HUES64 (cell line): ENCODE measurements at regions not wholly inside any gene's neighbourhood (a gene's known extent, or its start where the extent isn't known, plus 50 kb on each side); places are given as distances from the start of the nearest gene placed in this dataset.

ENCODE experiments used
- H3K27ac ChIP-seq: 2 replicates; pipeline ENCODE4 v1.7.0; 2013; ENCODE audit warnings: low read depth, low read length, inconsistent platforms
- H3K27me3 ChIP-seq: 2 replicates; pipeline ENCODE4 v1.6.1; 2013; ENCODE audit warnings: mild to moderate bottlenecking, low read length; ENCODE audit not compliant: insufficient read depth
- H3K36me3 ChIP-seq: 2 replicates; pipeline ENCODE4 v1.6.1; 2013; ENCODE audit warnings: mild to moderate bottlenecking, low read length; ENCODE audit not compliant: insufficient read depth
- H3K4me1 ChIP-seq: 2 replicates; pipeline ENCODE4 v1.6.1; 2013; ENCODE audit warnings: mild to moderate bottlenecking, low read length, moderate library complexity; ENCODE audit not compliant: insufficient read depth
- H3K4me3 ChIP-seq: 2 replicates; pipeline ENCODE4 v1.5.1; 2013; ENCODE audit warnings: mild to moderate bottlenecking, low read length, moderate library complexity
- H3K9ac ChIP-seq: 2 replicates; pipeline ENCODE4 v1.6.1; 2013; ENCODE audit warnings: mild to moderate bottlenecking, low read depth, low read length
- H3K9me3 ChIP-seq: 2 replicates; pipeline ENCODE4 v1.6.1; 2013; ENCODE audit warnings: low read depth, low read length; ENCODE audit not compliant: insufficient read depth
- WGBS: fragments of 150-250, 120-280 bp; methylation state at CpG from one replicate; pipeline ENCODE4 v1.1.7; 2013; ENCODE audit warnings: missing lambda C conversion rate; 5-methylcytosine and 5-hydroxymethylcytosine counted together

DNA sequence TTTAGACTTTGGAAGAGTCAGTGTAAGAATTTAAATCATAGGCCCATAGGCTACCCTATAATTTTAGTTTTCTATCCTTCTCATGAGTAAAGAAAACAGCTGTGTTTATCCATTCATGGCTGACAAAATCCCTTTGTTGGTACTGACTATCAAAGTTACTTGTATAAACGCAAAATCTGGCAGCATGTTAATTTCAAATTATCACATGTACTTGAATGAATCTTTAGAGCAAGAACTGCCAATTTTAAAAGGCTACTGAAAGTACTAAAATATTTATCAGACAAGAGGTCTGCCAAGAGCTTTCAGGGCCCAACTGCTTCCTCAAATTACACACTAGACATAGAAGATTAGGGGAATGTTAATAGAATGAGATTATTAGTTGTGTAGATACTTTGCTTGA lies 66.6 kb downstream of the MYL12B start:
- Histone ChIP-seq H3K27ac (no peak overlapping the region), H3K9me3 (no peaks in the 10 kb centered on the region), H3K4me1 (peaks cover 17% of the 10 kb centered on the region), H3K27me3 (no peaks in the 10 kb centered on the region), H3K4me3 (no peak overlapping the region), H3K36me3 (no peaks in the 10 kb centered on the region), H3K9ac (no peak overlapping the region)
- 100% methylated on average over 1 of the region's 1 CpG for WGBS

DNA sequence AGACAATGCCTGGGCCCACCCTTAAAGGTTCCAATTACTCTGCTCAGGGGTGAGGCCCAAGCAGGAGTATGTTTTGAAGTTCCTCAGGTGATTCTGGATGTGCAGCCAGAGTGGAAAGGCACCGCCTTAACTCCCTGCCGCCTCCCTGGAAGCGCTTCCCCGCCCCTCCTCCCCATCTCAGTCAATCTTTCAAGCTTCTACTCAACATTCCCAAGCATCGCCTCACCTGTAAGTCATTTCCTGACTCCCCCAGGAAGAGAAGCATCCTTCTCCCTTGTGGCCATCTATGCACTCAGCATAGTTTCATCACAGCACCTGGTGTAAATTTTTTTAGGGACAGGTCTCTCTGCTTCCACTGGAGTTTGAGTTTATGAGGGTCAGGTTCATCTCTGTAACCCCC lies 67.5 kb downstream of the MYL12B start:
- Histone ChIP-seq H3K27me3 (no peaks in the 10 kb centered on the region), H3K9me3 (no peaks in the 10 kb centered on the region), H3K27ac (no peak overlapping the region), H3K36me3 (no peaks in the 10 kb centered on the region), H3K4me3 (no peak overlapping the region), H3K4me1 (peaks cover 12% of the 10 kb centered on the region), H3K9ac (no peak overlapping the region)
- 85% methylated on average over 5 of the region's 5 CpGs for WGBS

DNA sequence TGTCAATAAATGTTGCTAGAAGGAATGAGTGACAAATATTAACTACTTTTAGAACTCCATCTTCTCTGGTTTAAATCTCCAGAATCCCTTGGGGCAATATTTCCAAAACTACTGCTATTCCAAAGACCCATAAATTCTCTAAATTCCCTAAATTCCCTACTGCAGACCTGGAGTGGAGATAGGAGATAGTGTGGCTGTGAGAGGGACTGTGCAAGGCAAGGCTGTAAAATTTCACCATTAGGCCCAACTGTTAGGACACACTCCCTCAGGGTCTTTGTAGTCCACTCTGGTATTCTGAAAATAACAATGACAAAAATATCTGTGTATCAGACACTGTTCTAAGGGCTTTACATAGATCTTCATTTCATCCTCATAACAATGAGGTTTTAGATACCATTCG lies 67.9 kb downstream of the MYL12B start:
- Histone ChIP-seq H3K27me3 (no peaks in the 10 kb centered on the region), H3K27ac (no peak overlapping the region), H3K36me3 (no peaks in the 10 kb centered on the region), H3K4me3 (no peak overlapping the region), H3K9ac (no peak overlapping the region), H3K4me1 (peaks cover 12% of the 10 kb centered on the region), H3K9me3 (no peaks in the 10 kb centered on the region)
- 100% methylated on average over 1 of the region's 1 CpG for WGBS

DNA sequence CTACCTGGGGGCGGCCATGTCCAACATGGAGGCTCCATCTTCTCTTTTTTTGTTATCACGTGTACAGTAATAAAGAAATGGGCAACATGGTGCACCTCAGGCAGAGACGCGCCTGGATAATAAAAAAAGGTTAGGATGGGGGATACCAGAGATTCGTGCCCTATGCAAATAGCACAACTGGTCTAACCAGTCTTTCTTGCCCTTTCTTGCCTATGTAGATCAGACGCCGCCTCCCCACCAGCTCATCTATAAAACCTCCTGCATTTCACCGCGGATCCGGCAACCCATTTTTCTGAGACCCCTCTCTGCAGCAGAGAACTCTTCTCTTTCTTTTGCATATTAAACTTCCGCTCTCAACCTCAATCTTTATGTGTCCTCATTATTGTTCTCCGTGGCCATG lies 68.7 kb downstream of the MYL12B start:
- no peak overlapping the region for H3K27ac ChIP-seq
- H3K9me3 ChIP-seq, result no peaks in the 10 kb centered on the region
- no peaks in the 10 kb centered on the region for H3K36me3 ChIP-seq
- peaks cover 12% of the 10 kb centered on the region for H3K4me1 ChIP-seq
- no peaks in the 10 kb centered on the region for H3K27me3 ChIP-seq
- H3K4me3 ChIP-seq, result no peak overlapping the region
- WGBS, result 87% methylated on average over 12 of the region's 12 CpGs
- no peak overlapping the region for H3K9ac ChIP-seq

DNA sequence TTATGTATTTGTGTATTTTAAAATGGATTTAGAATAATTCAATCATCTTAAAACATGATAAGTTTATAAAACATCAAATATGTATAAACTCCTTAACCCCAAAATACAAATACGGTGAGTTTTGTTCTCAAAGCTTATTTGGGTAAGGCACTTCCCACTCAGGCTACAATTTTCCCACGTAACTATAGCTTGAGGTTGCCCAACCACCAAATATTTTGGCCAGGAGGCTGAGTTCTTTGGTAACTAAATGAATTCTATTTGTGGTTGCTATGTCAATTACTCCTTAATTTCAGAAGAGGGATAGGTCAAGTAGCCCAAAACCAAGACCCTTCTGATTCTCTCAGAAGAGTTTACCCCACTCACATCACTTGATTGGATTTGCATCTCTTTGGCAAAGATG lies 70.4 kb downstream of the MYL12B start:
- H3K27ac ChIP-seq, result peak overlapping the region; percentile 93
- H3K9ac ChIP-seq, result no peak overlapping the region
- H3K9me3 ChIP-seq, result no peaks in the 10 kb centered on the region
- no peak overlapping the region for H3K4me3 ChIP-seq
- H3K36me3 ChIP-seq, result no peaks in the 10 kb centered on the region
- WGBS, result 96% methylated on average over 2 of the region's 2 CpGs
- H3K4me1 ChIP-seq, result peaks cover 12% of the 10 kb centered on the region
- H3K27me3 ChIP-seq, result no peaks in the 10 kb centered on the region

DNA sequence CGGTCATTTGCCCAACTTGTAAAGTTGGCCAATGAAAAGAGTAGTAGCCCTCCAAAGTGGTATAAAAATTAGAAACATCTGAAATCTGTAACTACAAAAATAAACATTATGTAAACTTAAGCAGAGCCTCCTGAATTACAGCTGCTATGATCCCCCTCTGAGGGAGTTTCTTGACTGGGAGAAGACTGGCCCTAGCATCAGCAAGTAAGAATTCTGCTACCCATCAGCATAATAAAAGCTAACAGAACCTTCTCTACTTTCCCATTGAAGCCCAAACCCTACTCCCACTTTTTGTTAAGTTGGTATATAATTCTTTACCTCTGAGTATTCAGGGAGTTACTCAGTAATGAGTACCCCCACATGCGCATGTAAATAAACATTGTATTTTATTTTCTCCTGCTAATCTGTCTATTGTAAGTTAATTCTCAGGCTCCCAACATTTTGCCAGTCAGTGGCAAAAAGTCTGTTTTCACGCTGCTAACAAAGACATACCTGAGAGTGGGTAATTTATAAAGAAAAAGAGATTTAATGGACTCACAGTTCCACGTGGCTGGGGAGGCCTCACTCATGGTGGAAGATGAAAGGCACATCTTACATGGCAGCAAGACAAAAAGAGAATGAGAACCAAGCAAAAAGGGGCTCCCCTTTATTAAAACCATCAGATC lies 71.3 kb downstream of the MYL12B start:
- H3K27ac ChIP-seq, result peak overlapping the region; percentile 93

DNA sequence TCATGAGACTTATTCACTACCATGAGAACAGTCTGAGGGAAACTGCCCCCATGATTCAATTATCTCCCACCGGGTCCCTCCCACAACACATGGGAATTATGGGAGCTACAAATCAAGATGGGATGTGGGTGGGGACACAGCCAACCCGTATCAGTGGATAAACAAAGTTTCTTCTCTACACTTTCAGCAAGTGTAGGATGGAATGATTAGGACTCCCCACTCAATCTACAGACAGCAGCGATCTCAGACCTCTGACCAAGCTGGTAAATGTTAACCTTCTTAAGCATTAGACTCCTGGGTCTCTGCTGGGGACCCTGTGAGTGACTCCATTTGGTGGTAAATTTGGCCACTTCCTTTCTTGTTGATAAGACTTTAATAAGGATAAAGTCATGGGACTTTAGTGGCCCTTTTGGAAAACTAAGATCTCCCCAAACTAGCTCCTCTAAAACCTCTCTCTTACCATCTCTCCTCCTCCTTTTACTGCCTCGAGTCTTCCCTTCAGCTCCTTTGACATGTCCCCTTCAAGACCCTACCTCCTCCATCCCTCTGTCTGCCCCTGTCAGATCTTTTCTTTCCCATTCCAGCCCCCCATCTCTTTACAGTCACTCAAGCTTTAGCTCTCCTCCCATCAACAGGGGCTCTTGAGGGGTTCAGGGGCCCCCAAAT lies 71.9 kb downstream of the MYL12B start:
- no peaks in the 10 kb centered on the region for H3K27me3 ChIP-seq
- no peaks in the 10 kb centered on the region for H3K9me3 ChIP-seq
- H3K9ac ChIP-seq, result no peak overlapping the region
- no peak overlapping the region for H3K4me3 ChIP-seq
- no peaks in the 10 kb centered on the region for H3K36me3 ChIP-seq
- H3K27ac ChIP-seq, result peak overlapping the region; percentile 93; the same call in 1 of the 2 replicates
- H3K4me1 ChIP-seq, result peaks cover 12% of the 10 kb centered on the region
- 82% methylated on average over 3 of the region's 4 CpGs for WGBS

More for the DNA sequence above, 71.3 kb downstream of the MYL12B start:
- WGBS, result 55% methylated on average over 4 of the region's 4 CpGs
- H3K9ac ChIP-seq, result no peak overlapping the region
- H3K4me1 ChIP-seq, result peaks cover 12% of the 10 kb centered on the region
- H3K9me3 ChIP-seq, result no peaks in the 10 kb centered on the region
- H3K27me3 ChIP-seq, result no peaks in the 10 kb centered on the region
- no peak overlapping the region for H3K4me3 ChIP-seq
- H3K36me3 ChIP-seq, result no peaks in the 10 kb centered on the region

DNA sequence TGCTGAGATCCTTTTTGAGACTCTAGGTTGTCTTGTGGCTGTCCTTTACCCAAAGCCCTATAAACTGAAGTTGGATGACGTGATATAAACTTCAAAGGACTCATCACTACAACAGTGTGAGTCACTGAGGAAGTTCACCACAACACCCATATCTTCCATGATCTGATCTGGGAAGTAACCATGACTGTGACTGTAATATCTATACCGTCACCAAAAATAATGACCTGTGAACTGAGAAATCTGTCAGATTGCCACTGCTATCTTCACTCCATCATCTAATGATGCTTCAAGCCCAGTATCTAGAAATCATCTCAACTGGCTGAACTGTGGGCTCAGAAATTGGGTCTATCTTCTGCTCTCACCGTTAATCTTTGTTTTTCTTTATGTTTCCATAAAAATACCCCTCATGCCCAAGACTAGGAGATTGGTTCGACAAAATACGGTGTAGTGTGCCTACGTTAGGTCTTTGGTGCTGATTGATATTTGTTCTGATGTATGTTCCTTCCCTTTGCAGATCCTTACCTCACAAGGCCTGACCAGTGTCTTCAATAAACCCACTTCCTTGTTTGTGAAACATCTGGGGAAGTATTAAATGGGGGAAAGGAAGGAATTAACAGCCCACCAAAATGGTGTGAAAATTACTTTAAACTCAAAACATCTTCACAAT lies 78.2 kb downstream of the MYL12B start:
- H3K27me3 ChIP-seq, result no peaks in the 10 kb centered on the region
- no peak overlapping the region for H3K27ac ChIP-seq
- H3K9ac ChIP-seq, result no peak overlapping the region
- H3K9me3 ChIP-seq, result peaks cover 3% of the 10 kb centered on the region; the same call in 1 of the 2 replicates
- no peaks in the 10 kb centered on the region for H3K36me3 ChIP-seq
- no peak overlapping the region for H3K4me3 ChIP-seq
- H3K4me1 ChIP-seq, result peaks cover 10% of the 10 kb centered on the region; the same call in 1 of the 2 replicates
- WGBS, result 98% methylated on average over 6 of the region's 6 CpGs

DNA sequence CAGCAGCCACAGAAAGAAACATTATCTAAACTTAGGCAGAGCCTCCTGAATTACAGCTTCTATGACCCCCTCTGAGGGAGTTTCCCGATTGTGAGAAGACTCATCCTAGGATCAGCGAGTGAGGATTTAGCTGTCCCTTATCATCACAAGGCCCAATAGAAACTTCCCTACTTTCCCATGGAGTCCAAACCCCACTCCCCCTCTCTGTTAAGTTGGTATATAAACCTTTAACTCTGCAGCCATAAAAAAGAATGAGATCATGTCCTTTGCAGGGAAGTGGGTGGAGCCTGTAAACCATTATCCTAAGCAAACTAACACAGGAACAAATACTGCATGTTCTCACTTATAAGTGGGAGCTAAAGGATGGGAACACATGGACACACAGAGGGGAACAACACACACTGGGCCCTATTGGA lies 78.8 kb downstream of the MYL12B start:
- peaks cover 3% of the 10 kb centered on the region; the same call in 1 of the 2 replicates for H3K9me3 ChIP-seq
- no peaks in the 10 kb centered on the region for H3K36me3 ChIP-seq
- H3K4me3 ChIP-seq, result no peak overlapping the region
- H3K27me3 ChIP-seq, result no peaks in the 10 kb centered on the region
- no peak overlapping the region for H3K27ac ChIP-seq
- 81% methylated on average over 2 of the region's 2 CpGs for WGBS
- H3K4me1 ChIP-seq, result peaks cover 10% of the 10 kb centered on the region; the same call in 1 of the 2 replicates
- H3K9ac ChIP-seq, result no peak overlapping the region

DNA sequence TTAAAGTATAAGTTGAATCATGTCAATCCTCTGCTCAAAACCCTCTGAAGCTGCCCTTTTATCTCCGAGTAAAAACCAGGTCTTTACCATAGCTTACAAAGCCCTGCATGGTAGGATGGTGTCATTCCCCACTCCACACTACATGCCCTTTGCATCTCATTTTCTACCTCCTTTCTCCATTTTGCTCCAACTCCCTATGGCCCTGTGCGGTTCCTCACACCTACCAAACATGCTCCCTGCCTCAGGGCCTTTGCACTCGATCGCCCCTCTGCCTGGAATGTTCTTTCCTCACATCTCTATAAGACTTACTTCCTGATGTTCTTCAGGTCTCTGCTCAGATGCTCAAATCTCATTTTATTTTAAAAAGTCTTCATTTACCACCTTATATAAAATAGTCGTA lies 80.7 kb downstream of the MYL12B start:
- peaks cover 3% of the 10 kb centered on the region; the same call in 1 of the 2 replicates for H3K9me3 ChIP-seq
- H3K36me3 ChIP-seq, result no peaks in the 10 kb centered on the region
- no peaks in the 10 kb centered on the region for H3K27me3 ChIP-seq
- no peak overlapping the region for H3K9ac ChIP-seq
- H3K4me3 ChIP-seq, result no peak overlapping the region
- H3K4me1 ChIP-seq, result peaks cover 10% of the 10 kb centered on the region; the same call in 1 of the 2 replicates
- no peak overlapping the region for H3K27ac ChIP-seq
- WGBS, result 92% methylated on average over 4 of the region's 5 CpGs

DNA sequence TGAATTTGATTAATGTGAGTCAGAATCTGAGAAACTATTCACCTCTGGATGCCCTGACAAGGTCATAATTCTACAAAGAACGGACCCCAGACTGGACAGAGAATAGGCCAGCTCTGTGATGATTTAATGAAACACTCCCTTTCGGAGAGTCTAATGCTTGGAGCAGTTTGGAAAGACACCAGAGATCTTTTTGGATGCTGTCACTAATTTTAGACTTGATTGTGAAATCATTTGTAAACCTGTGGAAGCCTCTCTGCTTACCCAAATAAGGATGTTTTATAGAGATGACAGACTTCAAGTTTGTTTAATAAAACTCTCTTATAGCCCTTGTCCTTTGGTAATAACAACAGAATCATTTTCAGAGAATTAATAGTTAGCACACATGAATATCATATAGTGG lies 83.5 kb downstream of the MYL12B start:
- Histone ChIP-seq H3K27ac (no peak overlapping the region), H3K9me3 (peaks cover 3% of the 10 kb centered on the region; the same call in 1 of the 2 replicates), H3K36me3 (no peaks in the 10 kb centered on the region), H3K9ac (no peak overlapping the region), H3K27me3 (no peaks in the 10 kb centered on the region), H3K4me1 (peaks cover 9% of the 10 kb centered on the region; the same call in 1 of the 2 replicates), H3K4me3 (no peak overlapping the region)
- WGBS, result 93% methylated on average over 2 of the region's 2 CpGs
